Neural progenitor cell (in vitro differentiated cells): ENCODE measurements at regions not wholly inside any gene's neighbourhood (a gene's known extent, or its start where the extent isn't known, plus 50 kb on each side); places are given as distances from the start of the nearest gene placed in this dataset.

Source experiments
- DNase-seq: peaks from one replicate; pipeline ENCODE4 v3.0.0-alpha.2; 2016; ENCODE audit warnings: low spot score
- H2AFZ ChIP-seq: fragments of 200-600 bp; sonication (generic); replicated peaks from 2 replicates; pipeline ENCODE4 v1.6.1; 2016; ENCODE audit warnings: antibody characterized with exemption
- H3F3A ChIP-seq: fragments of 200-600 bp; sonication (generic); 2 replicates; pipeline ENCODE4 v1.6.1; 2016; ENCODE audit warnings: antibody characterized with exemption, low read depth
- H3K27ac ChIP-seq: fragments of 200-600 bp; sonication (generic); 2 replicates; pipeline ENCODE4 v1.5.1; 2016; ENCODE audit warnings: mild to moderate bottlenecking
- H3K27me3 ChIP-seq: fragments of 200-600 bp; sonication (generic); 2 replicates; pipeline ENCODE4 v1.6.1; 2016; ENCODE audit warnings: mild to moderate bottlenecking, moderate library complexity
- H3K36me3 ChIP-seq: fragments of 200-600 bp; sonication (generic); 2 replicates; pipeline ENCODE4 v1.5.1; 2016
- H3K4me1 ChIP-seq: fragments of 200-600 bp; sonication (generic); 2 replicates; pipeline ENCODE4 v1.6.1; 2016; ENCODE audit warnings: mixed run types
- H3K4me2 ChIP-seq: fragments of 200-600 bp; sonication (generic); 2 replicates; pipeline ENCODE4 v1.6.1; 2016
- H3K4me3 ChIP-seq: fragments of 200-600 bp; sonication (generic); 2 replicates; pipeline ENCODE4 v1.5.1; 2016
- H3K79me2 ChIP-seq: fragments of 200-600 bp; sonication (generic); 2 replicates; pipeline ENCODE4 v1.6.1; 2016; ENCODE audit warnings: low read depth
- H3K9ac ChIP-seq: fragments of 200-600 bp; sonication (generic); 2 replicates; pipeline ENCODE4 v1.6.1; 2016
- H3K9me3 ChIP-seq: fragments of 200-600 bp; sonication (generic); 2 replicates; pipeline ENCODE4 v1.5.1; 2016; ENCODE audit warnings: low read depth
- H4K20me1 ChIP-seq: fragments of 200-600 bp; sonication (generic); 2 replicates; pipeline ENCODE4 v1.6.1; 2016; ENCODE audit warnings: low read depth
- H3K27ac Mint-ChIP-seq: 3 replicates; pipeline ENCODE4 v1.8.0; 2021; ENCODE audit warnings: mixed read lengths
- H3K27me3 Mint-ChIP-seq: 2 replicates; pipeline ENCODE4 v1.8.0; 2022; ENCODE audit warnings: low read depth, mild to moderate bottlenecking, inconsistent platforms, moderate library complexity, mixed read lengths; ENCODE audit not compliant: insufficient read depth
- H3K36me3 Mint-ChIP-seq: 3 replicates; pipeline ENCODE4 v1.8.0; 2021; ENCODE audit warnings: mixed read lengths
- H3K4me1 Mint-ChIP-seq: 3 replicates; pipeline ENCODE4 v1.8.0; 2021; ENCODE audit warnings: mixed read lengths
- H3K4me3 Mint-ChIP-seq: 3 replicates; pipeline ENCODE4 v1.8.0; 2021; ENCODE audit warnings: mild to moderate bottlenecking, moderate library complexity, mixed read lengths
- H3K9me3 Mint-ChIP-seq: 3 replicates; pipeline ENCODE4 v1.8.0; 2020; ENCODE audit warnings: mixed read lengths
- EZH2 ChIP-seq: fragments of 200-600 bp; sonication (generic); IDR thresholded peaks from 2 replicates; pipeline ENCODE4 v1.6.1; 2017; ENCODE audit warnings: antibody characterized with exemption, mild to moderate bottlenecking, moderate library complexity
- EZH2phosphoT487 ChIP-seq: fragments of 200-600 bp; sonication (generic); IDR thresholded peaks from 2 replicates; pipeline ENCODE4 v1.6.1; 2017; ENCODE audit warnings: antibody characterized with exemption
- TF ChIP-seq, protein P1 (sequence below): fragments of 200-600 bp; sonication (generic); IDR thresholded peaks from 2 replicates; pipeline ENCODE4 v1.5.1; 2017; ENCODE audit warnings: antibody characterized with exemption, mild to moderate bottlenecking

DNA sequence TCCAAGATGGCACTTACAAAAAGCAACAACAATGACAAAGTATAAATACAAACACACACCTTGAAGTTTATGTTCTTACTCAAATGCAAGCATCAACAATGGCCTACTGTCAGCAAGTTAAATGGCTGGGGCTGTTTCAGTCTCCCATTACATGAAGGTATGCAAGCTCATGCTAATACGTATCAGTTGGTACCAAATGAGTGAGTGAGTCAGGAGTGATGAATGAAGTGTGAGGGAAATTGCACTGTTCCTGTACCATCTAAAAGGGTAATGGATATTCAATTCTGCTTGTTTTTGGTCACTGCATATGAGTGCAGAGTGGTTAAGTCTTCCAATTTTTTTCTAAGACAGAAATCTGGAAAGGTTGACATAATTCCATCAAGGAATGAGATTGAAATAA lies 964.9 kb downstream of the MAT2B start:
- H3K27ac Mint-ChIP-seq: no peak overlapping the region
- DNase-seq: no peak
- H4K20me1 ChIP-seq: no peaks in the 10 kb centered on the region

DNA sequence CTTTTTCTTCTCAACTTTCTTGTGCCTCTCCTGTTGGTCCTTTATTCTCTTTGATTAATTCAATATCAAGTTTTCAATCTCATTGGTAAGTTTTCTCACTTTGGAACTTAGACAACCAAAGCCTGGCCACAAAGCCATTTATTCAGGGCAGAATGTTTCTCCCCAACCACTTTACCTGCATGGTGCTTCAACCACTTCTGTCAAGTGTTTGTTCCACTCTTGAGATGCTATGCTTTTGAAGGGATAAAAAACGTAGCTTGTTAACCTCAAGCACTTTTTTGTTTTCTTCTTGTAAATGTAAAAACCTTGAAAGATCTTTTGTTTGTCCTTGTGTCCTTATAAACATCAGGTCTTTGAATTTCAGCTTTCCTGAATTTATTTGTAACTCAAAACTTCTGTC lies 966.7 kb downstream of the MAT2B start:
- Histone ChIP-seq H4K20me1 (no peaks in the 10 kb centered on the region), H3K9ac (no peak overlapping the region), H3K4me3 (no peak overlapping the region), H3F3A (no peaks in the 10 kb centered on the region), H3K27me3 (no peaks in the 10 kb centered on the region), H3K4me1 (peaks cover 10% of the 10 kb centered on the region), H3K9me3 (no peaks in the 10 kb centered on the region), H3K79me2 (no peaks in the 10 kb centered on the region), H3K4me2 (no peak overlapping the region), H3K36me3 (no peaks in the 10 kb centered on the region), H3K27ac (no peak overlapping the region), H2AFZ (no peak overlapping the region)
- DNase-seq: no peak
- Mint-ChIP-seq H3K4me3 (no peak overlapping the region), H3K27ac (no peak overlapping the region), H3K9me3 (peaks cover 2% of the 10 kb centered on the region), H3K4me1 (peaks cover 3% of the 10 kb centered on the region), H3K36me3 (no peaks in the 10 kb centered on the region), H3K27me3 (no peaks in the 10 kb centered on the region)
- TF ChIP-seq, protein P1, sequence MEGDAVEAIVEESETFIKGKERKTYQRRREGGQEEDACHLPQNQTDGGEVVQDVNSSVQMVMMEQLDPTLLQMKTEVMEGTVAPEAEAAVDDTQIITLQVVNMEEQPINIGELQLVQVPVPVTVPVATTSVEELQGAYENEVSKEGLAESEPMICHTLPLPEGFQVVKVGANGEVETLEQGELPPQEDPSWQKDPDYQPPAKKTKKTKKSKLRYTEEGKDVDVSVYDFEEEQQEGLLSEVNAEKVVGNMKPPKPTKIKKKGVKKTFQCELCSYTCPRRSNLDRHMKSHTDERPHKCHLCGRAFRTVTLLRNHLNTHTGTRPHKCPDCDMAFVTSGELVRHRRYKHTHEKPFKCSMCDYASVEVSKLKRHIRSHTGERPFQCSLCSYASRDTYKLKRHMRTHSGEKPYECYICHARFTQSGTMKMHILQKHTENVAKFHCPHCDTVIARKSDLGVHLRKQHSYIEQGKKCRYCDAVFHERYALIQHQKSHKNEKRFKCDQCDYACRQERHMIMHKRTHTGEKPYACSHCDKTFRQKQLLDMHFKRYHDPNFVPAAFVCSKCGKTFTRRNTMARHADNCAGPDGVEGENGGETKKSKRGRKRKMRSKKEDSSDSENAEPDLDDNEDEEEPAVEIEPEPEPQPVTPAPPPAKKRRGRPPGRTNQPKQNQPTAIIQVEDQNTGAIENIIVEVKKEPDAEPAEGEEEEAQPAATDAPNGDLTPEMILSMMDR: no peak
- TF ChIP-seq EZH2 (no peak), EZH2phosphoT487 (no peak)

More for the DNA sequence above, 964.9 kb downstream of the MAT2B start:
- Histone ChIP-seq H3K9ac (no peak overlapping the region), H3K27me3 (no peaks in the 10 kb centered on the region), H3K4me2 (no peak overlapping the region), H3K4me1 (no peaks in the 10 kb centered on the region), H3F3A (no peaks in the 10 kb centered on the region), H3K4me3 (no peak overlapping the region), H3K79me2 (no peaks in the 10 kb centered on the region), H3K9me3 (no peaks in the 10 kb centered on the region), H3K27ac (no peak overlapping the region), H3K36me3 (no peaks in the 10 kb centered on the region), H2AFZ (no peak overlapping the region)
- no peaks in the 10 kb centered on the region for H3K36me3 Mint-ChIP-seq
- peaks cover 2% of the 10 kb centered on the region for H3K9me3 Mint-ChIP-seq
- TF ChIP-seq EZH2phosphoT487: no peak
- no peak for TF ChIP-seq EZH2
- TF ChIP-seq, protein P1: no peak
- H3K4me1 Mint-ChIP-seq: no peaks in the 10 kb centered on the region
- no peak overlapping the region for H3K4me3 Mint-ChIP-seq
- no peaks in the 10 kb centered on the region for H3K27me3 Mint-ChIP-seq

DNA sequence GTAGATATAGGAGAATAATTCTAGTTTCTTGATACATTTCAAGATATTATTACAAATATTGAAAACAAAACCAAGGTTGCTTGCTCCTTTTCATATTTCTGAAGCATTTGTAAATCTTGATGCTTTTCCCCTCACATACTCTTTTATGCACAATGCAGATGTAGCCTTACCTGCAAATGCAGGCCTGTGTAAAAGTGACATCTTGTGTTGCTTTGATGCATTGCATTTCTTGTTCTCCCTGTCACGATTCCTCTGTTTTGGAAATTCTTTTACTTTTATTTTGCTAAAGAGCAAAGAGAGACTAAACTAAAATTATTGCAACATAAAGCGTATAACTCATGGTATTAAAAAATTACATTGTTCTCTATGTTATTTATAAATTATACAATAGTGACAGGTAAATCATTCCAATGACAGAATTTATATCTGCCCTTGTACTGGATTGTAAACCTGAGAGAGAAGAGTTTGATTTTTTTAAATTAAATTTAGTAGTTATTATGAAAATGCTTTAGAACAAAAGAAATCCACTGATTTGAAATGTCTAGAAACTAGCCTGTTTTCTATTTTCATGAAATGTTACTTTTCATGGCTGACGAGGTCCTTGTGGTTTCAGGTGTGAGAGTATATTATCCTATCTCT lies 970.0 kb downstream of the MAT2B start:
- DNase-seq: peak; percentile 13
- H3K4me1 Mint-ChIP-seq: peaks cover 3% of the 10 kb centered on the region
- H3K4me3 Mint-ChIP-seq: no peak overlapping the region

More for the DNA sequence above, 970.0 kb downstream of the MAT2B start:
- H3K27ac ChIP-seq: no peak overlapping the region
- no peak overlapping the region for H3K9ac ChIP-seq
- H3K79me2 ChIP-seq: no peaks in the 10 kb centered on the region
- H3K27me3 ChIP-seq: no peaks in the 10 kb centered on the region
- no peak for TF ChIP-seq EZH2phosphoT487
- TF ChIP-seq, protein P1: peak; percentile 64
- H3K36me3 ChIP-seq: no peaks in the 10 kb centered on the region
- peaks cover 2% of the 10 kb centered on the region for H3K9me3 Mint-ChIP-seq
- H3K4me3 ChIP-seq: no peak overlapping the region
- H3F3A ChIP-seq: no peaks in the 10 kb centered on the region
- no peak overlapping the region for H2AFZ ChIP-seq
- H3K27me3 Mint-ChIP-seq: no peaks in the 10 kb centered on the region
- no peaks in the 10 kb centered on the region for H3K36me3 Mint-ChIP-seq
- no peak overlapping the region for H3K27ac Mint-ChIP-seq
- H3K9me3 ChIP-seq: no peaks in the 10 kb centered on the region
- H3K4me2 ChIP-seq: no peak overlapping the region
- H4K20me1 ChIP-seq: no peaks in the 10 kb centered on the region
- H3K4me1 ChIP-seq: peaks cover 10% of the 10 kb centered on the region
